Heart left ventricle (tissue), 16 donors: ENCODE measurements at regions not wholly inside any gene's neighbourhood (a gene's known extent, or its start where the extent isn't known, plus 50 kb on each side); places are given as distances from the start of the nearest gene placed in this dataset.
"Not testable (repeated sequence)": the region's sequence is repeated elsewhere in the genome, so short reads cannot be mapped to it uniquely, and the experiment has no call there.

Experiments used
- ATAC-seq, 4 donors: fragments of 200-7000 bp; cut with Tn5 transposase; one replicate each; pipeline ENCODE4 v1.9.1; 2020 to 2022; ENCODE audit warnings: moderate library complexity in 4 of 4, mild to moderate bottlenecking in 3 of 4, moderate number of reproducible peaks in 1 of 4
- DNase-seq, 5 donors: peaks; one replicate each; pipeline ENCODE4 v3.0.0-alpha.2; 2020
- H3K27ac ChIP-seq, 12 donors: fragments of 200-600 bp; sonication (generic) in 4 of 12; one replicate each; pipeline versions ENCODE4 v1.5.0 to v1.8.0; 2016 to 2022; ENCODE audit warnings: mild to moderate bottlenecking in 2 of 12
- H3K27me3 ChIP-seq, 9 donors: fragments of 200-600 bp; sonication (generic) in 2 of 9; one replicate each; pipeline versions ENCODE4 v1.5.1 to v1.8.0; 2016 to 2022; ENCODE audit warnings: mild to moderate bottlenecking in 3 of 9
- H3K36me3 ChIP-seq, 9 donors: fragments of 200-600 bp; sonication (generic) in 2 of 9; one replicate each; pipeline versions ENCODE4 v1.5.0 to v1.8.0; 2018 to 2022; ENCODE audit warnings: mild to moderate bottlenecking in 2 of 9
- H3K4me1 ChIP-seq, 12 donors: fragments of 200-600 bp; sonication (generic) in 4 of 12; one replicate each; pipeline versions ENCODE4 v1.5.0 to v1.8.0; 2016 to 2022; ENCODE audit warnings: mild to moderate bottlenecking in 3 of 12
- H3K4me3 ChIP-seq, 12 donors: fragments of 200-600 bp; sonication (generic) in 4 of 12; one replicate each; pipeline versions ENCODE4 v1.5.0 to v1.8.0; 2017 to 2022; ENCODE audit warnings: mild to moderate bottlenecking in 9 of 12, moderate library complexity in 4 of 12
- H3K9me3 ChIP-seq, 12 donors: fragments of 200-600 bp; sonication (generic) in 4 of 12; one replicate each; pipeline versions ENCODE4 v1.5.0 to v1.8.0; 2016 to 2022; ENCODE audit warnings: mild to moderate bottlenecking in 1 of 12
- POLR2A ChIP-seq, 2 donors: fragments of 450-650 bp; IDR thresholded peaks; one replicate each; pipeline ENCODE4 v1.6.1; 2017; ENCODE audit warnings: antibody characterized with exemption in 2 of 2, mild to moderate bottlenecking in 2 of 2, moderate library complexity in 2 of 2
- WGBS, 4 donors: extraction: QIAGEN DNeasy Blood & Tissue Kit in 2 of 4; methylation state at CpG; one replicate each; pipeline versions ENCODE4 v1.1.5 to v1.1.7; 2013 to 2018; 5-methylcytosine and 5-hydroxymethylcytosine counted together
- intact Hi-C, 10 donors: fragments of 100-400 bp; cut with DNase I; formaldehyde crosslinking; loops; one replicate each; pipeline versions ENCODE4 v1.11.1 to v1.14.2; 2022
- TF ChIP-seq, protein P1 (sequence below), 12 donors: fragments of 200-600 bp; sonication (generic) in 4 of 12; IDR thresholded peaks; one replicate each; pipeline versions ENCODE4 v1.5.0 to v1.8.0; 2018 to 2022; ENCODE audit warnings: antibody characterized with exemption in 12 of 12, mild to moderate bottlenecking in 5 of 12
- donor health status: ischemic (EF 13 %, LVEDD 7.1; RV severe dilation, severe dysfunction).
- donor health status: healthy with polysubstance abuse.
- donor health status: DM: no; HTN: yes; CAD: no.
- donor health status: DM: no; HTN: no; CAD: no.
- donor health status: ischemic (EF 25% LVEDD 6.9; RV normal size, moderate dysfunction).
- donor health status: ischemic (EF 25% LVEDD 5.7; RV mildly dilated, moderate dysfunction).
- donor health status: healthy.
- donor health status: DM: yes; HTN: yes; CAD: no.
- donor health status: ischemic (EF 35%, LVEDD 5.7; RV mildly dilated, moderate dysfunction).
- donor health status: nonischemic (EF 11% LVEDD 7.7; RV severe dilation, severe dysfunction).
- donor health status: DM: yes; HTN: yes; CAD: no.
- donor health status: PGD.
- donor health status: ischemic (EF 29% LVEDD 5.4; RV normal size, mild dysfunction).
- donor health status: nonischemic (EF 23%, LVEDD 6.1; RV moderate dilation, normal function).

DNA sequence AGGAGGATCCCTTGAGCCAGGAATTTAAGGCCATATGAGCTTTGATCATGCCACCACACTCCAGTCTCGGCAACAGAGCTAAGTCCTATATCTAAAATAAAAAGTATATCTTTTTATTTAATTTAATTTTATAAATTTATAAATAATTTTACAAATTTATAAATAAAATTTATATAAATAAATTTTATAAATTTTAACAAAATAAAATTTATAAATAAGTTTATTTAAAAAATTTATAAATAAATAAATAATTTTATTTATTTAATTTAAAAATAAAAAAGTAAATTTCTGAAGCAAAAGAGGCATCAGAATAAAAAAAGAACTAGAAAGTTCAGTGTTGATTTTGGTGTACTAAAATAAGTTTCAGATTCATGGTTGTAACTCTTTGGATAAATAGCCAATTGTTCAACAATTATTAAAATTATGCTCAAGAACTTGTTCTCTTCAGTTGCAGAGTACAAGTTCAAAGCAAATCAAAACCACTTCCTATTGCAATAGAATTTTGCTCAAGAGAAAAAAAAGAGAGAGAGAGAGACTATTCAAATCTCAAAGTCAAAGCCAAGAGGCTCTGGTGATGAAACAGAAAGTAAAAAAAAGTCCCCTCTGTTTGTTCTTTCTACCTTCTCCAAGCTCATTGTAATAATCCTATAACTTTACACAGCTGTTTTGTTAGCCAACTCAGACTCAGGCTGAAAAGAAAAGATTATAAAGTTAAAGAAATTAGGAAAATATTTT lies 547.5 kb upstream of the ADGRB3 start:
- intact Hi-C loops = no loop called here
- DNase-seq = no peak
- H3K36me3 ChIP-seq = no peaks in the 10 kb centered on the region
- H3K9me3 ChIP-seq = peaks cover 0 to 7% (median 0%) of the 10 kb centered on the region in 12 donors
- no peak overlapping the region for H3K4me3 ChIP-seq
- H3K27ac ChIP-seq = peak overlapping the region in 4 of 12 donors; percentile 1 to 18 (median 9)
- TF ChIP-seq POLR2A (IDR thresholded peaks at IDR 0.05) = no peak
- TF ChIP-seq, protein P1, sequence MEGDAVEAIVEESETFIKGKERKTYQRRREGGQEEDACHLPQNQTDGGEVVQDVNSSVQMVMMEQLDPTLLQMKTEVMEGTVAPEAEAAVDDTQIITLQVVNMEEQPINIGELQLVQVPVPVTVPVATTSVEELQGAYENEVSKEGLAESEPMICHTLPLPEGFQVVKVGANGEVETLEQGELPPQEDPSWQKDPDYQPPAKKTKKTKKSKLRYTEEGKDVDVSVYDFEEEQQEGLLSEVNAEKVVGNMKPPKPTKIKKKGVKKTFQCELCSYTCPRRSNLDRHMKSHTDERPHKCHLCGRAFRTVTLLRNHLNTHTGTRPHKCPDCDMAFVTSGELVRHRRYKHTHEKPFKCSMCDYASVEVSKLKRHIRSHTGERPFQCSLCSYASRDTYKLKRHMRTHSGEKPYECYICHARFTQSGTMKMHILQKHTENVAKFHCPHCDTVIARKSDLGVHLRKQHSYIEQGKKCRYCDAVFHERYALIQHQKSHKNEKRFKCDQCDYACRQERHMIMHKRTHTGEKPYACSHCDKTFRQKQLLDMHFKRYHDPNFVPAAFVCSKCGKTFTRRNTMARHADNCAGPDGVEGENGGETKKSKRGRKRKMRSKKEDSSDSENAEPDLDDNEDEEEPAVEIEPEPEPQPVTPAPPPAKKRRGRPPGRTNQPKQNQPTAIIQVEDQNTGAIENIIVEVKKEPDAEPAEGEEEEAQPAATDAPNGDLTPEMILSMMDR (IDR thresholded peaks at IDR 0.05) = no peak
- H3K4me1 ChIP-seq = no peaks in the 10 kb centered on the region
- no peak for ATAC-seq
- no peaks in the 10 kb centered on the region for H3K27me3 ChIP-seq
- 71 to 89% (median 84%) methylated on average over 1 of the region's 1 CpG for WGBS, 4 donors

DNA sequence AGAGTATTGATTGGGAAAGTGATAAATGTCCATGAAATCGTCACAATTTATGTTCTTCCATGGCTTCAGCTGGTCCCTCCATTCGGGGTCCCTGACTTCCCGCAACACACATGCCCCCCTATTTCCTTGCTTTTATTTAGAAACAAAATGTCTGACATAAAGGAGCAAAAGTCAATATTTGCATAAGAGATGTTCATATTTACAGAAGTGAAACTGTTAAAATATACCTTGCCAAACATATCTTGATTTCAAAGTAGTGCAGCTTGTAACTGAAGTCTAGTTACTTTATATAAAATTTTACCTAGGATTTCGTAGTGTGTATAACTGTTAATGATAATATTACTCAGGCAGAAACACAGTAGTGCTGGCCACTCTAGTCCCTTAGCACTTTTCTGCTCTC lies 548.9 kb upstream of the ADGRB3 start:
- 80 to 83% (median 82%) methylated on average over 4 of the region's 4 CpGs for WGBS, 4 donors
- intact Hi-C loops = no loop called here
- Histone ChIP-seq H3K27ac (no peak overlapping the region), H3K4me1 (no peaks in the 10 kb centered on the region), H3K9me3 (peaks cover 0 to 7% (median 0%) of the 10 kb centered on the region in 12 donors), H3K4me3 (no peak overlapping the region), H3K27me3 (no peaks in the 10 kb centered on the region), H3K36me3 (no peaks in the 10 kb centered on the region)
- TF ChIP-seq, protein P1 (IDR thresholded peaks at IDR 0.05) = no peak
- TF ChIP-seq POLR2A (IDR thresholded peaks at IDR 0.05) = no peak
- ATAC-seq = no peak
- DNase-seq = no peak

DNA sequence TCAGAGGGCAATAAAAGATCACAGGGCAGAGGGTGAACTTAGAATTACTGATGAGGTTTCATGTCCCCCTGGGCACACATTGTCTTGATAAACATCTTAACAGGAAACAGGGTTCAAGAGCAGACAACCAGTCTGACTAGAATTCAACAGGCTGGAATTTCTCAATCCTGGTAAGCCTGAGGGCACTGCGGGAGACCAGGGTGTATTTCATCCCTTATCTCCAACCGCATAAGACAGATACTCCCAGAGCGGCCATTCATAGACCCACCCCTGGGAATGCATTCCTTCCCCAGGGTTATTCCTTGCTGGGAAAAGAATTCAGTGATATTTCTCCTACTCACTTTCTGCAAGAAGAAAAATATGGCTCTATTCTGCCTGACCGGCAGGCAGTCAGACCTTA lies 549.5 kb upstream of the ADGRB3 start:
- H3K4me3 ChIP-seq, H3K36me3 ChIP-seq, intact Hi-C loops, H3K4me1 ChIP-seq, DNase-seq, H3K27ac ChIP-seq, H3K27me3 ChIP-seq, ATAC-seq, H3K9me3 ChIP-seq: not testable (repeated sequence)
- 84 to 91% (median 87%) methylated on average over 4 of the region's 4 CpGs for WGBS, 4 donors

DNA sequence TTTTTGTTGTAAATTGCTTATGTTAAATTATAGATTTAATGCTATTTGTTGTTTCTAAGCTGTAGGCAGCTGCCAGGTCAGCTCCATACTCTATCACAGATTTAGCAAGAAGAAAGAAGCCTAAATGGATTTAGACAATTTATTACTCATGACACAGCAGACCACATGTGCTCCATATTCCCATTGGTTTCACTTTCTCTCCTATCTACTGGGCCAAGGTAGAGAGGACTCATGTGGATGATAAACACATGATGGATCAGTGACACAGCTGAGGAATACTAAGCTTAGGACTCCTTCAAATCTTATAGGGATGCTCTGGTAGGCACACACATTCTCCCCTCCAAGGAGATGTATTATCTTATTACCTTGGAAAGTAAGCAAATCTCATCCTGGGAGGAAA lies 553.0 kb upstream of the ADGRB3 start:
- TF ChIP-seq, protein P1 (IDR thresholded peaks at IDR 0.05) = no peak
- TF ChIP-seq POLR2A (IDR thresholded peaks at IDR 0.05) = no peak
- Histone ChIP-seq H3K36me3 (no peaks in the 10 kb centered on the region), H3K9me3 (peaks cover 0 to 7% (median 0%) of the 10 kb centered on the region in 12 donors), H3K4me3 (no peak overlapping the region), H3K27ac (no peak overlapping the region), H3K4me1 (no peaks in the 10 kb centered on the region), H3K27me3 (no peaks in the 10 kb centered on the region)
- ATAC-seq (no peak), DNase-seq (no peak)
- intact Hi-C loops = no loop called here

DNA sequence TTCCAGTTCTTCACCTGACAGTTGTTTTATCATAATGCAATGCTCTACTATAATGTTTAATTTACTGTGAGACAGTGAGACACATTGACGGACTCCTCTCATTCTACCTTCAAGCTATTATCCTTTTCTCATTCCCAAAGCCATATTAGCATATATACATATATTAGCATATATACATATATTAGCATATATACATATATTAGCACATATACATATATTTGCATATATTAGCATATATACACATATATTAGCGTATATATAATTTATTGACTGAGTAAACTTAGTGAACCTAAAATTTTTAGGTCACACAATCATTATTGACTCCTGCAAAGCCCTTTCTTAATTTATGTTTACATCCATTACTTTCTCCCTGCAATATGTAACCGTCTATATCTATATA lies 555.0 kb upstream of the ADGRB3 start:
- intact Hi-C loops = no loop called here
- no peak for DNase-seq

More for the DNA sequence above, 555.0 kb upstream of the ADGRB3 start:
- TF ChIP-seq, protein P1 (IDR thresholded peaks at IDR 0.05) = no peak
- no peak for TF ChIP-seq POLR2A (IDR thresholded peaks at IDR 0.05)
- Histone ChIP-seq H3K27ac (no peak overlapping the region), H3K4me3 (no peak overlapping the region), H3K9me3 (no peaks in the 10 kb centered on the region), H3K36me3 (no peaks in the 10 kb centered on the region), H3K27me3 (no peaks in the 10 kb centered on the region), H3K4me1 (no peaks in the 10 kb centered on the region)
- ATAC-seq = no peak
- 59 to 86% (median 69%) methylated on average over 3 of the region's 3 CpGs for WGBS, 4 donors
